ENCODE measurements at regions not wholly inside any gene's neighbourhood (a gene's known extent, or its start where the extent isn't known, plus 50 kb on each side); places are given as distances from the start of the nearest gene placed in this dataset.

- DNase-seq (ENCODE audit: low read depth, low spot score) = no peak
- H3K36me3 ChIP-seq (ENCODE audit: control insufficient read depth in 2 of 2, extremely low read depth in 1 of 2, insufficient read depth in 2 of 2, low read length in 2 of 2) = no peaks in the 10 kb centered on the region
- TF ChIP-seq EZH2 (IDR thresholded peaks at IDR 0.05; ENCODE audit: low read length) = no peak
- TF ChIP-seq, protein P1, sequence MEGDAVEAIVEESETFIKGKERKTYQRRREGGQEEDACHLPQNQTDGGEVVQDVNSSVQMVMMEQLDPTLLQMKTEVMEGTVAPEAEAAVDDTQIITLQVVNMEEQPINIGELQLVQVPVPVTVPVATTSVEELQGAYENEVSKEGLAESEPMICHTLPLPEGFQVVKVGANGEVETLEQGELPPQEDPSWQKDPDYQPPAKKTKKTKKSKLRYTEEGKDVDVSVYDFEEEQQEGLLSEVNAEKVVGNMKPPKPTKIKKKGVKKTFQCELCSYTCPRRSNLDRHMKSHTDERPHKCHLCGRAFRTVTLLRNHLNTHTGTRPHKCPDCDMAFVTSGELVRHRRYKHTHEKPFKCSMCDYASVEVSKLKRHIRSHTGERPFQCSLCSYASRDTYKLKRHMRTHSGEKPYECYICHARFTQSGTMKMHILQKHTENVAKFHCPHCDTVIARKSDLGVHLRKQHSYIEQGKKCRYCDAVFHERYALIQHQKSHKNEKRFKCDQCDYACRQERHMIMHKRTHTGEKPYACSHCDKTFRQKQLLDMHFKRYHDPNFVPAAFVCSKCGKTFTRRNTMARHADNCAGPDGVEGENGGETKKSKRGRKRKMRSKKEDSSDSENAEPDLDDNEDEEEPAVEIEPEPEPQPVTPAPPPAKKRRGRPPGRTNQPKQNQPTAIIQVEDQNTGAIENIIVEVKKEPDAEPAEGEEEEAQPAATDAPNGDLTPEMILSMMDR (optimal IDR thresholded peaks at IDR 0.05 in 1 of 3, IDR thresholded peaks at IDR 0.05 in 1 of 3, conservative IDR thresholded peaks at IDR 0.05 in 1 of 3; ENCODE audit: extremely low read depth in 1 of 3, insufficient read depth in 2 of 3, low read length in 3 of 3) = no peak
- H3K9ac ChIP-seq (ENCODE audit: control insufficient read depth, extremely low read depth, insufficient read depth, low read length) = no peak overlapping the region
- no peak overlapping the region for H2AFZ ChIP-seq (ENCODE audit: control insufficient read depth, low read length)
- H3K9me1 ChIP-seq (ENCODE audit: control insufficient read depth, extremely low read depth, insufficient read depth, low read length) = no peaks in the 10 kb centered on the region
- H4K20me1 ChIP-seq (ENCODE audit: control insufficient read depth, extremely low read depth, insufficient read depth, low read length) = no peaks in the 10 kb centered on the region
- H3K4me1 ChIP-seq (ENCODE audit: control insufficient read depth, extremely low read depth, insufficient read depth, low read length) = no peaks in the 10 kb centered on the region
- H3K79me2 ChIP-seq (ENCODE audit: control insufficient read depth, insufficient read depth, low read length) = no peaks in the 10 kb centered on the region
- H3K4me3 ChIP-seq (ENCODE audit: control insufficient read depth in 2 of 3, extremely low read depth in 1 of 3, insufficient read depth in 2 of 3, low read depth in 1 of 3, low read length in 3 of 3) = no peak overlapping the region
- no peaks in the 10 kb centered on the region for H3K9me3 ChIP-seq (ENCODE audit: control insufficient read depth, low read depth, low read length)
- H3K4me2 ChIP-seq (ENCODE audit: control insufficient read depth, extremely low read depth, insufficient read depth, low read depth, low read length) = no peak overlapping the region
- H3K27me3 ChIP-seq (ENCODE audit: control insufficient read depth, extremely low read depth, insufficient read depth, low read length) = no peaks in the 10 kb centered on the region
- dilution Hi-C loops (cut with MboI; ENCODE audit: extremely low pct_ligation_motif_present, low sequenced_read_pairs) = no loop called here
- no peak for FAIRE-seq
- no peak overlapping the region for H3K27ac ChIP-seq (ENCODE audit: control insufficient read depth, insufficient read depth, low read length)
Measured at GRCh38 chr14:54291491-54292191, 105.2 kb upstream of the CDKN3 start.

DNA sequence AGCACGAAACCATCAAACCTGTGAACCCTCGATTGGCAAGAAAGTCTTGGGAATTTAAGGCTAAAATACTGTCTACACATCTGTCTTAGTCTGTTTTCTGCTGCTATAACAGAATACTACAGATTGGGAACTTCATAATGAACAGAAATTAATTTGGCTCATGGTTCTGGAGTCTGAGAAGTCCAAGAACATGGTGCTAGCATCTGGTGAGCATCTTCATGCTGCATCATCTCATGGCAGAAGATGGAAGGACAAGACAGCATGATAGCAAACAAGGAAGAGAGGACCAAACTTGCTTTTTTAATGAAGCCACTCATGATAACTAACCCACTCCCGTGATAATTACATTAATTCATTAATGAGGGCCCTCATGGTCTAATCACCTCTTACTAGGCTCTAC, 102.0 kb upstream of the CDKN3 start:
- Histone ChIP-seq H3K79me2 (ENCODE audit: control insufficient read depth, insufficient read depth, low read length) (no peaks in the 10 kb centered on the region), H3K4me3 (ENCODE audit: control insufficient read depth in 2 of 3, extremely low read depth in 1 of 3, insufficient read depth in 2 of 3, low read depth in 1 of 3, low read length in 3 of 3) (no peak overlapping the region), H2AFZ (ENCODE audit: control insufficient read depth, low read length) (no peak overlapping the region), H3K4me2 (ENCODE audit: control insufficient read depth, extremely low read depth, insufficient read depth, low read depth, low read length) (no peak overlapping the region), H3K9me1 (ENCODE audit: control insufficient read depth, extremely low read depth, insufficient read depth, low read length) (no peaks in the 10 kb centered on the region), H3K27me3 (ENCODE audit: control insufficient read depth, extremely low read depth, insufficient read depth, low read length) (no peaks in the 10 kb centered on the region), H3K4me1 (ENCODE audit: control insufficient read depth, extremely low read depth, insufficient read depth, low read length) (no peaks in the 10 kb centered on the region), H3K27ac (ENCODE audit: control insufficient read depth, insufficient read depth, low read length) (no peak overlapping the region), H3K9ac (ENCODE audit: control insufficient read depth, extremely low read depth, insufficient read depth, low read length) (no peak overlapping the region), H3K9me3 (ENCODE audit: control insufficient read depth, low read depth, low read length) (no peaks in the 10 kb centered on the region), H3K36me3 (ENCODE audit: control insufficient read depth in 2 of 2, extremely low read depth in 1 of 2, insufficient read depth in 2 of 2, low read length in 2 of 2) (no peaks in the 10 kb centered on the region), H4K20me1 (ENCODE audit: control insufficient read depth, extremely low read depth, insufficient read depth, low read length) (no peaks in the 10 kb centered on the region)
- TF ChIP-seq, protein P1 (optimal IDR thresholded peaks at IDR 0.05 in 1 of 3, IDR thresholded peaks at IDR 0.05 in 1 of 3, conservative IDR thresholded peaks at IDR 0.05 in 1 of 3; ENCODE audit: extremely low read depth in 1 of 3, insufficient read depth in 2 of 3, low read length in 3 of 3) = no peak
- TF ChIP-seq EZH2 (IDR thresholded peaks at IDR 0.05; ENCODE audit: low read length) = no peak
- FAIRE-seq (no peak), DNase-seq (ENCODE audit: low read depth, low spot score) (no peak)
- dilution Hi-C loops (cut with MboI; ENCODE audit: extremely low pct_ligation_motif_present, low sequenced_read_pairs) = no loop called here
